Jurkat, Clone E6-1 (cell line): ENCODE measurements at regions not wholly inside any gene's neighbourhood (a gene's known extent, or its start where the extent isn't known, plus 50 kb on each side); places are given as distances from the start of the nearest gene placed in this dataset.

Experiments
- DNase-seq: peaks from one replicate; pipeline ENCODE4 v3.0.0-alpha.2; 2011; ENCODE audit warnings: low read depth, low spot score
- H3K4me3 ChIP-seq: 2 replicates; pipeline ENCODE4 v1.5.1; 2011; ENCODE audit warnings: mild to moderate bottlenecking, low read length, control low read depth, moderate library complexity

DNA sequence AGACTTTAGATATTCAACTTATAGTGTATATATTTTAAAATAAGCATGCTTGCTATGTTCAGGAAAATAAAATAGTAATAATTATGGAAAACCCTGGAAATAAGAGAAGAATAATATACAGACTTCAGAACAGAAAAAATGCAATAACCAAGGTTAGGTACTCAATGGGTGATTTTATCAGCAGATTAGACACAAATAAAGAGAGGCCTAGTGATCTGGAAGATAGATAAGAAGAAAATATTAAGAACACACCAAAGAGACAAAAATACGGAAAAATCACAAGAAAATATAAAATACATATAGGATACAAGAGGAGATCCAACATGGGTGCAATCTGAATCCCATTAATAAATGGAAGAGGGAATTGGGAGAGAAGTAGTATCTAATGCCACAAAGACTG, 1348.5 kb upstream of the WWC1 start:
- DNase-seq, result no peak
- no peak overlapping the region for H3K4me3 ChIP-seq

DNA sequence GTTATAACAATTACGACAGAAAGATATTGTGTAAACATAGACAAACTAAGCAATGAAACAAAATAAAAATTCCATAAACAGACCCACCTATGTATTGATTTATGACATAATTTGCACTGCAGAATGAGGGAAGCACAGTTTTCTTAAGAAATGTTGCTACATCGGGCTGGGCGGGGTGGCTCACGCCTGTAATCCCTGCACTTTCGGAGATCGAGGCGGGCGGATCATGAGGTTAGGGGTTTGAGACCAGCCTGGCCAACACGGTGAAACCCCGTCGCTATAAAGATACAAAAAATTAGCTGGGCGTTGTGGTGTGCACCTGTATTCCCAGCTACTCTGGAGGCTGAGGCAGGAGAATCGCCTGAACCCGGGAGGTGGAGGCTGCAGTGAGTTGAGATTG, 1344.4 kb upstream of the WWC1 start:
- no peak for DNase-seq
- H3K4me3 ChIP-seq, result no peak overlapping the region

DNA sequence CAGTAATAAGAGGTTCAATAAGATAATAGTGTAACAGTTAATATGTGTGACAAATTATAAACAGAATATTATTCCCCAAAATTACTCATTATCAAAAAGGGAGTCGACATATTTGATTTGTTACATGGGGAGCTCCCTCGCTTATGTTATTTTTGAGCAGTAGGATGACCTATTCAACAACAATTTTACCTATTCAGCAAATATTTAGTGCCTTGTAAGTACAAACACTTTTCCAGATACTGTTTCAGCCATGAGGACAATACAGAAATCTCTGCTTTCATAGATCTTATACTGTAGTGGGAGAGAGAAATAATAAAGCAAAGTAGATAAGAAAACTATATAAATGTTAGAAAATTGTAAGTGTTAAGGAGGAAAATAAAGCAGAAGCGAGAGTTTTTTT, 1342.8 kb upstream of the WWC1 start:
- no peak for DNase-seq
- no peak overlapping the region for H3K4me3 ChIP-seq

DNA sequence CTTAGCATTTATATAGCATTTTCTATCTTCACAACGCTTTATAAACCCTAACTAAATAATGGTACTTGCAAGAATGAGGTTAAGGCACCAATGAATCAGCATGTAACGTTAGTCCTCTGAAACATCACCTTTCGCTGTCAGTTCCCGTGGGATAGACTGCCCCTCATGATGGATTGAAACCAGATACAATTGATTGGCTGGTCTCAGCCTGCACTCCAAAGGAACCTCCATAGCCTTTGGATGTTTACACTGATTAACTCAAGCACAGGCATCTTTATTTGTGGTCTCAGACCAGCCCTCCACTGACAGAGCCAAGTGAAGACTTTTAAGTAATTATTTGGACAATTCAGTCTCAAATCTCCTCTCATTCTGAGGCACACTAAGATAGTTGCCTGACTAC, 1339.4 kb upstream of the WWC1 start:
- no peak overlapping the region for H3K4me3 ChIP-seq
- no peak for DNase-seq

DNA sequence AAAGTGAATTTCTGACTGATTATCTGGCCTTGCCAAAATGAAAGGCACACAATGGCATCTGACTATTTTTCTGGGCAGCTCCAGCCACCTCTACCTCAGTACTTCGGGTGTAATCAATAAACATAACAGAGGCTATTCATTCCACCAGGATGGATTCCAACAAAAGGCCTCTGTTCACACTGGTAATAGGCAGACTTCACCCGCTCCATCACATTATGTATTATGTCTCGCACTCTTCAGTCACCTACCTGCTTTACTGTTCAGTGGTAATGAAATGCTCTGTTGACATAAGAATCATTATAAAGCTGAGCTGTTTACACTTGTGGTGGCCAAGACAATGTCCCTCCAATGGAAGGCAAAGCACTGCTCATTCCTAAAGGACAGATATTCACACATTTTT, 1333.7 kb upstream of the WWC1 start:
- DNase-seq, result no peak
- H3K4me3 ChIP-seq, result no peak overlapping the region

DNA sequence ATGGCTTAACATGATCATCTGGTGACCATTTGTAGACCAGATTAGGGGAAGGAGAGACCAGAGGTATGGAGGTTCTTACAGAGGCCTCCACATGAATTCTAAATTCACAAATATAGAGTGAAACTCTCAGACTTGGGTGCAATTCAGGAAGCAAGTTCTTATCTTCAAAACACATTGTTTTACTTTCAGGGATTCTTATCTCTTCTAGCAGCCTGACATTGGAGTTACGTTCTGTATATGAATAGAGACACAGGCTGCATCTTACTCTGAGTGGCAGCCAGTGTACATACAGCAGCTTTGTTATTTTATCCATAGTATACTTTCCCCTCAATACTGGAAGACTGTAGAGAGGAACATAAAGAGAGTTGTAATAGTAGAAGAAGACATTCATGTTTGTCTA, 1331.7 kb upstream of the WWC1 start:
- DNase-seq, result no peak
- no peak overlapping the region for H3K4me3 ChIP-seq

DNA sequence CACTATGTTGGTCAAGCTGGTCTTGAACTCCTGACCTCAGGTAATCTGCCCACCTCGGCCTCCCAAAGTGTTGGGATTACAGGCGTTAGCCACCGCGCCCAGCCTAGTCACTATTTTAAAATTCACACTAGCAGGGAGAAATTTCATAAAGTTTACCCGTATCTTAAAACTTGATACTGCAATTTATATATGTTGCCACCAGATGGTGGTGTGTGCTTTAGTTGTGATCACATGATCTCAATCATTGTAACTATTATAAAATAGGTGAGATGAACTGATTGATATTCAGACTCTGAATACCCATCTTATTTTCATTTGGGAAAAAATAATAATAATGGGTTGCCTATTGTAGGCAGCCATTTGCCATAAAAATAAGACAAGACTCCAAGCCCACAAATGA, 1330.4 kb upstream of the WWC1 start:
- no peak for DNase-seq

DNA sequence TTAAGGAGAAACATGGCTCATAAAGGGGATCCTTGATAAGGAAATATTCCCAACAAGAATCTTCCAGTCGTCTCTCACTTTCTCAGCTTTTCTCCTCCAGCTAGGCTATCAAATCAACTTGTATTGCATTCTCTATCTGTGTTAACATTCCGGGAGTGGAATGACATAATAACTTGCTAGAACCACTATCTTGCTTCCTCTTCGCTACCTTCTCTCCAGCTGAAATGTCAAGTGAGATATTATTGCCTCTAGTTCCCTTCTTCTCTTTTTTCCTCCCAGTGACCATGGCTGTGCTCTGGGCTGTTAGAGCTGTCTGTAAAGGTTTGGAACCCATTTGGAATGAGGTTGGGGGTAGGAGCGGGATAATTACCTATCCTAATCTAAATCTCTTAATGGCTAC, 1329.5 kb upstream of the WWC1 start:
- no peak overlapping the region for H3K4me3 ChIP-seq

More for the DNA sequence above, 1330.4 kb upstream of the WWC1 start:
- no peak overlapping the region for H3K4me3 ChIP-seq

DNA sequence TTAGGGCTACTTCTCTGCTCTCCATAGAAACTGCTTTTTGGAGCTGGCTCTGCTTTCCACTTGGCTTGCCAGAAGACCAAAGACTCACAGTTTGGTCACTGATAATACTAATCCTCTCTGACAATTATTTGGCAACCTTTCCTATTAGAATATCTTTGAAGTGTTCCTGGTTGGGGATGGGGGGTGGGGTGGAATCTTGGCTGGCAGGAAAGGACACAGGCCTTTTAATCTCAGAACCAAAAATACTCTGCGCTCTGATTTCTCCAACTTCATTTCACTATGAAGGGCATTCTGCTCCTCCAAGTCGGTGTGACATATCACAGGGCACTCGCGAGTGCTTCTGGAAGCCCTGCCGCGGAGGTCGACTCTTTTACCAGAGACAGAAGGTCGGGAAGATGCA, 1329.0 kb upstream of the WWC1 start:
- DNase-seq, result no peak
- H3K4me3 ChIP-seq, result no peak overlapping the region

More for the DNA sequence above, 1329.5 kb upstream of the WWC1 start:
- DNase-seq, result no peak

DNA sequence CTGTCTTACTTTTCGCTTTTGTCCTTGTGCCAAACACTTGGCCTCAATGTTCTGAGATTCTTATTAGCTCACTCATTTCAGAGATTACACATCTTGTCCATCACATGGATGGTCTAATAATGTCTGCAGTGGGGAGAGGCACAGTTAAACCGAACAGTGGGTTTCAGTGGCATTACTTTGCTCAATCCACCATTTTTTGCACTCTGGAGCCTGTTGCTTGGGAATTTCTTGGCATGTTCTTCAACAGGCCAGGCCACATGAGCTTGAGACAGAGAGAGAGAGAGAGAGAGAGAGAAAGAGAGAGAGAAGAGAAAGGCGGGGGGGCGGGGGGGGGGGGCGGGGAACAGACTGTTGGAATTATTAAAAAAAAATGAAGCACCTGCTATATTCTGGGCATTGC, 1327.8 kb upstream of the WWC1 start:
- no peak for DNase-seq

DNA sequence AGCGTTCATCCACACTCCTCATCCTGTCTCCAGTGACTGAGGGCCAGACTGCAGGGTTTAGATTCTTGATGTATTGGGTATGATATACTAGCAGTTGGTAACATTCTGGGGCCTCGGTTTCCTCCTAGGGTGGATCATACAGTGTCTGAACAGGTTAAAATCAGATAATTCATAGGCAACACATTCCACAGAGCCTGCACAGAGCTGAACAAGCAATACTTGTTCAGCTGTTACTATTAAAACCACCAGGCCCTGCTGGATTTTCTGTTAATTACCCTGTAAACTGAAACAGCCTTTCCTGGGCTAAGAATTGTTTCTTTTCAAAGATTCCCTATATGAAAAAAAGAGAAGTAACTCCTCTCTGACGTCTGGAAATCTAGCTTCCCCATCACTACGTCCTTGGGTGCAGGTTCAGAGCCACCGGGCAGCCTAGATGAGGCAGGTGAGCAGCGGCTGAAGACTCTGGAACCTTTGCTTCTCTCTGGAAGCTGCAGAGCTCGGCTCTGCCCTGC, 1313.5 kb upstream of the WWC1 start:
- no peak for DNase-seq
- H3K4me3 ChIP-seq, result no peak overlapping the region

More for the DNA sequence above, 1327.8 kb upstream of the WWC1 start:
- no peak overlapping the region for H3K4me3 ChIP-seq

DNA sequence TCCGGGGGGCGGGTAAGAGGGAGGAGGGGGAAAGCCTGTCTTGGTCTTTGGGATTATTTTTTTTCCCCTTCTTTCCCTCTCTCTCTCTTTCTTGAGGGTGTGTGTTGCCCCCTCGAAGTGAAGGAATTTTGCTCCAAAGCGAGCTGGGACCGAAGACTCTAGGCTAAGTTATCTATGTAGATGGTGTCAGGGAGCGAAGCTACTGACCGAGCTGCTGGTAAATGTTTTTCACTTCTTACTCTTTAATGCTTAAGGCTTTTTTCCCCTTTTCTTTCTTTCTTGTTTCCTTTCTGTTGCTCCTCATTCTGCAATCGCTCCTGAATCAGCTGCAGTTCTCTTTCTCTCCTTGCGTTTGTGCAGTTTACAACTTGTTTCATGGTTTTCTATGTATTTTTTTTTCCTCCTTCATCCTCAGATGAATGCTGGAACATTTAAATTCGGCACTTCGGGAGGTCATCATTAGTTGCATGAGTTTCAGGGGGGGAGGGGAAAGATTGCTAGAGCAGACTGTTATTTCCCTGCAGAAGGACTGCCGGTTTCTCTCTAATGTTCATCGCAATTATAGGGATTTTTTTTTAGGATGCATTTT, 1312.0 kb upstream of the WWC1 start:
- DNase-seq, result no peak
- H3K4me3 ChIP-seq, result no peak overlapping the region

DNA sequence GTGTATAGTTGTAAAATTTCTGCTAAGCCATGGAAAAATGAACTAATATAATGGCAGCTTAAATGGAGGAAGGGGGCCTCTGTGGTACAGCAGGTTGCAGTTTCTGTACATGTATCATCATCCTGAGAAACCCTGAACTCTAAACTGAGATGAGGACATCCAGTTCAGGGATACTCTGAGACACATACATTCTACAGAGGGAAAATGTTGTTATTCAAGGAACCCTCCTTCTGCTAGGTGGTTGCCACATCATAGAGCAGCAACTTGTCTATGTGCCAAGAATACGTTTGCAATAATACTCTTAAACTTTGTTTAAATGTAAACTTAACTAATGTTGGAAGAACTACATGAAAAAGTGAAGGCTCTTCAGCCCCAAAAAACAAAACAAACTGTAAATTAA, 1310.8 kb upstream of the WWC1 start:
- no peak overlapping the region for H3K4me3 ChIP-seq
- DNase-seq, result no peak

DNA sequence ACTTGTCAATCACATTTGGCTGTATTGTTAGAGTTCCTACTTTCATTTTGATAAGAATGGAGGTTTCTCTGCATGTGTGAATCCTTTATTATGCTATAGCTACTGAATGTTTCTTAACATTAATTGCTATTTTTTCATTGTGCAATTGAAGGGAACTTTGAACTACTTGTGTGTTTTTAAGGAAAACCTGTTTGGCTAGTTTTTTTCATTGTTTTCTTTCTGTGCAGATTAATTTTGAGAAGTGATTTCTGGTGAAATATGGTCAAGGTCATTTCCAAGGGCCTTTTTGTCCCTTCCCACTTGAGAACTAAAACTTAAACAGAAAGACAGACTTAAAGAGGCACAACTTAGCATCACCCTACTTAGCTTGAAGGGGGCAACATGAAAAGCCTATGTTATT, 1309.2 kb upstream of the WWC1 start:
- no peak for DNase-seq
- no peak overlapping the region for H3K4me3 ChIP-seq

DNA sequence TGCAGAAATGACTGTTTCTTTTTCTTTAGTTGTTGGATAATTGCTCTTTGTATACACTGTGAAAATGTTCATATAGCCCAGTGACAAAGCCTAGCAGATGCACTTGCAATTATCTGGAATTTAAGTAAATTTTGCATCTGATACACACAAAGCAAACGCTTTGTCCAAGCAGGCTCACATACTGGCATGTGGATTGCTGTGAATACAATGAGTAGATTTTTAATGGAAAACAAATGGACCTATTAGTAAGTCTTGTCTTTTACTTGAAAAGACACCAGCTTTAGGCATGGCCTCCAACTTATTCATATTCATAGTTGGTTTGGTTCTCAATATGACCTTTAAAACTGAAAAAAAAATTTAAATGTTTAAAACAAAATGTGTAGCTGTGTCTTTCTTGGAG, 1299.8 kb upstream of the WWC1 start:
- no peak for DNase-seq
- H3K4me3 ChIP-seq, result no peak overlapping the region

DNA sequence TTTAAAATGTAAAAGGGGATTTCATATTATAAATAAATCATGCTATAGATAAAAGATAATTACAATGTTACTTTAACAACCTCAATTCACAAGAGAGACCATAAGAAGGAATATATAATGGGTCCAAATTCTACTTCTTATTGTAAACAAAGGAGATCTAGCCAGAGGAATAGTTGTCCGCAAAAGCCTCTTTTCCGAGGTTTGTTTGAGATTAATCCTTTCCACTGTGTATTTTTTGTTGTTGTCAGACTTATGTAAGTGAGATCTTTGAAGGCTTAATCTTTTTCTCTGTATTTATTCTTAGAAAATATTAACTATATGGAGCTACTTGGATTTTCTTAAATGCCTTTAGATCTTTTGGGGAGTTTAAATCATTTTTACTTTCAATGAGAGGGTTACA, 1299.3 kb upstream of the WWC1 start:
- DNase-seq, result no peak
- H3K4me3 ChIP-seq, result no peak overlapping the region

DNA sequence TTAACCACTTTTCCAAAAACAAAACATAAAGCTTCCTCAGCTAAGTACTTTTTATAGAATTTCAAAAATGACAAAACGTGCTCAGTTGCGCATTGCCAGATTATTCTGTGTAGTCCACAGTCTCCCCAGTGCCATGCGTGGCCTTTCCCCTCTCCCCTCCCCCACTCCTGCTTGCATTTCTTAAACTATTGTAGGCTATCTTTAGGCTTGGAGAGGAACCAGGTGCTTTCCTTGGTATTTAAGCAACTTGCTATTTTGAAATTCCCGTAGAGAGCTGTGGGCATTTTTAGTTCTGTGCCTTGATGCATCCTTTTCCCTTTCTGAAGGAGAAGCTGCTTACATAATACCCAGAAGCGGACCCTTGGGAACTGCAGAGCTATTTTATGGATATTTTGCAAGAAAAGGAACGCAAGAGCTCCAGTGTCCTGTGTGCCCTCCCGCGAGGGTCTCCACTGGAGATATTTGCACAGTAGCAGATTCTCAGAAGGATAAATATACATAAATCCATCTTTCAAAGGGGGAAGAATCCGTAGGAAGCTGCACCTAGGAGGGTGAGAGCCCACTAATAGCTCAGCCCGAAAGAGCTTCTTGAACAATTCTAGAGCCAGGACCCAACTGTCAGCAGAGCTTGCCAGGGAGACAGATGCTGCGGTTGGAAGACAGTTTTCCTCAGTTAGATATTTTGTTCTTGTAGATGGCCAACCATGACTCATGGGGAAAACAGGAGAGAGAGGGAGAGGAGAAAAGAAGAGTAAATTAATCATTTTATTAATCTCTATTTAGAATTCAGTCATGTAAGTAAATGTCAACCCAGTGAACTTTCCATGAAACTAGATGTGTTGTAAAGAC, 1298.3 kb upstream of the WWC1 start:
- no peak for DNase-seq

DNA sequence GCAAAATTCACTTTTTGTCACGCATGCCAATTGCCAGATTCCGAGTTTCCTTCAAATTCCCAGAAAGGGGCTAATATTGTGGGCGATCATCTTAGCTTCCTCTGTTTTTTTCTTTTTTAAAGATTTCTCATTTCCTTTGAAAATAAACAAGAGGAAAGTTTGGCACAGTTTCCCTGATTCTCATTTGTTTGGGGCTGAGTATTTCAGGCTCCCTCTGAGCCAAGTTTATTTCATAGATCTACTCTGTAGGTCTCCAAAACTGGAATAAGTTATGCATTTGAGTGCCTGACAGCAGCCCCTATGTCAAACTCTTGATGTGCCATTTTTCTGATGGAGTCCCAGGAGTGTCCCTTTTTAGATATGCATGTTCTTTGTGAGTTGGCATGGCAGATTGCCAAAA, 1297.2 kb upstream of the WWC1 start:
- no peak overlapping the region for H3K4me3 ChIP-seq
- no peak for DNase-seq

More for the DNA sequence above, 1298.3 kb upstream of the WWC1 start:
- H3K4me3 ChIP-seq, result no peak overlapping the region

DNA sequence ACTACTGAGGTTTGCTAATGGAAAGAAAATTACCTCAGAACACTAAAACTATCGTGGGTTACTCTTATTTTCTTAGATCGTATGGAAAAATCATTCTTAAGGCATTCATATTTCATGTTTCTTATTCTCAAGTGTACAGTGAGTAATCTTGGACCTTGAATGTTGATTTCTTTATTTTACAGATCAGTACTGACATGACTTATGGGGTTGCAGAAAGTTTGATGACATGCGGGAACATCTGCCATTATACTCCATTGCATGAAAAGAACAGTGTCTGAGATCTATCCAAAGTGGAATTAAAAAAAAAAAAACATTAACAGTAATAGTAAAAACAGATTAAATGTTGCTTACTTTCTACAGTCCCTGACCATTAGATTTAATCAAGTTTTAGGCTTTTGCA, 1290.2 kb upstream of the WWC1 start:
- no peak overlapping the region for H3K4me3 ChIP-seq
- DNase-seq, result no peak

DNA sequence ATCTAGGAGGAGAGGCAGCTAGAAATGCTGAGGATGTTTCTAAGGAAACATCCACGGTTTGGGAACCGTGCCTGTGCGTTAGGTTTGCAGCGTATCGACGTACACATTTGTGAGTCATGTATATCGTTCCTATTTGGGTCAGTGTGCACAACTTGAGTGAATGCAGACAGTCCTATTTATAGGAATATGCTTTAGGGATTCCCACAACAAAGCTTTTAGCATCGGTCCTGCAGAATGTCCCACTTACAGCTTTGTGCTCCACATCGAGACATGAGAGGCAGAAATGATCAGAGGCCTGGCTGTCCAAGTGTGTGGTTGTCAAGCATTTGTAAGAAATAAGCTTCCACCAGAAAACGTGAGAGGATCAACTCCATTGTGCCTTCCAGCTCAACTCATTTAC, 1282.7 kb upstream of the WWC1 start:
- no peak for DNase-seq
- no peak overlapping the region for H3K4me3 ChIP-seq

DNA sequence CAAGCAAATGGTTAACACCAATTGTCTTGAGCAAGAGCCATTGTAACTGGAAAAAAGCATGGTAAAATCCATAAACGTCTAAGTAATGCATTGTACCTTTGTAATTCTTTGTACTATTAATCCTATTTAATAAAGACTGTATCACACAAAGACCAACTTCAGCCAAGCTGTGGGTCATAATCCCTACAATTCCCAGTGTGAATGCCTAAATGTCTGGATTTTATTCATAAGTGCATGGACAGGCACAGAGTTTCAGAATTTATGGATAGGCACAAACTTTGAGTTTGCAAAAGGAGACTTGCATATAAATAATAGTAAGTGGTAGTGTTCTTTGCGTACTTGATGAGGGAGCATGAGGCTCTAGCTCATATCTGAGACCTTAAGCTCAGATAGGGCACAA, 1280.2 kb upstream of the WWC1 start:
- DNase-seq, result no peak
- H3K4me3 ChIP-seq, result no peak overlapping the region
